ENCODE measurements at regions not wholly inside any gene's neighbourhood (a gene's known extent, or its start where the extent isn't known, plus 50 kb on each side); places are given as distances from the start of the nearest gene placed in this dataset.

- DNase-seq (ENCODE audit: low spot score): no peak
- in situ Hi-C loops (cut with MboI; ENCODE audit: low pct_unique_long_range_greater_than_20kb, low sequenced_read_pairs, unreplicated experiment): no loop called here
- TF ChIP-seq, protein P1, sequence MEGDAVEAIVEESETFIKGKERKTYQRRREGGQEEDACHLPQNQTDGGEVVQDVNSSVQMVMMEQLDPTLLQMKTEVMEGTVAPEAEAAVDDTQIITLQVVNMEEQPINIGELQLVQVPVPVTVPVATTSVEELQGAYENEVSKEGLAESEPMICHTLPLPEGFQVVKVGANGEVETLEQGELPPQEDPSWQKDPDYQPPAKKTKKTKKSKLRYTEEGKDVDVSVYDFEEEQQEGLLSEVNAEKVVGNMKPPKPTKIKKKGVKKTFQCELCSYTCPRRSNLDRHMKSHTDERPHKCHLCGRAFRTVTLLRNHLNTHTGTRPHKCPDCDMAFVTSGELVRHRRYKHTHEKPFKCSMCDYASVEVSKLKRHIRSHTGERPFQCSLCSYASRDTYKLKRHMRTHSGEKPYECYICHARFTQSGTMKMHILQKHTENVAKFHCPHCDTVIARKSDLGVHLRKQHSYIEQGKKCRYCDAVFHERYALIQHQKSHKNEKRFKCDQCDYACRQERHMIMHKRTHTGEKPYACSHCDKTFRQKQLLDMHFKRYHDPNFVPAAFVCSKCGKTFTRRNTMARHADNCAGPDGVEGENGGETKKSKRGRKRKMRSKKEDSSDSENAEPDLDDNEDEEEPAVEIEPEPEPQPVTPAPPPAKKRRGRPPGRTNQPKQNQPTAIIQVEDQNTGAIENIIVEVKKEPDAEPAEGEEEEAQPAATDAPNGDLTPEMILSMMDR (IDR thresholded peaks at IDR 0.05; ENCODE audit: extremely low read depth, insufficient read depth, missing control alignments): no peak
Measured at GRCh38 chr10:128675405-128675804, 549.2 kb upstream of the MKI67 start.

GRCh38 chr10:128680116-128680515, 553.9 kb upstream of the MKI67 start:
- DNase-seq (ENCODE audit: low spot score): no peak
- TF ChIP-seq, protein P1 (IDR thresholded peaks at IDR 0.05; ENCODE audit: extremely low read depth, insufficient read depth, missing control alignments): no peak
- in situ Hi-C loops (cut with MboI; ENCODE audit: low pct_unique_long_range_greater_than_20kb, low sequenced_read_pairs, unreplicated experiment): no loop called here

- in situ Hi-C loops (cut with MboI; ENCODE audit: low pct_unique_long_range_greater_than_20kb, low sequenced_read_pairs, unreplicated experiment): no loop called here
- TF ChIP-seq, protein P1 (IDR thresholded peaks at IDR 0.05; ENCODE audit: extremely low read depth, insufficient read depth, missing control alignments): no peak
- no peak for DNase-seq (ENCODE audit: low spot score)
Measured at GRCh38 chr10:128684215-128684614, 558.0 kb upstream of the MKI67 start.

DNA sequence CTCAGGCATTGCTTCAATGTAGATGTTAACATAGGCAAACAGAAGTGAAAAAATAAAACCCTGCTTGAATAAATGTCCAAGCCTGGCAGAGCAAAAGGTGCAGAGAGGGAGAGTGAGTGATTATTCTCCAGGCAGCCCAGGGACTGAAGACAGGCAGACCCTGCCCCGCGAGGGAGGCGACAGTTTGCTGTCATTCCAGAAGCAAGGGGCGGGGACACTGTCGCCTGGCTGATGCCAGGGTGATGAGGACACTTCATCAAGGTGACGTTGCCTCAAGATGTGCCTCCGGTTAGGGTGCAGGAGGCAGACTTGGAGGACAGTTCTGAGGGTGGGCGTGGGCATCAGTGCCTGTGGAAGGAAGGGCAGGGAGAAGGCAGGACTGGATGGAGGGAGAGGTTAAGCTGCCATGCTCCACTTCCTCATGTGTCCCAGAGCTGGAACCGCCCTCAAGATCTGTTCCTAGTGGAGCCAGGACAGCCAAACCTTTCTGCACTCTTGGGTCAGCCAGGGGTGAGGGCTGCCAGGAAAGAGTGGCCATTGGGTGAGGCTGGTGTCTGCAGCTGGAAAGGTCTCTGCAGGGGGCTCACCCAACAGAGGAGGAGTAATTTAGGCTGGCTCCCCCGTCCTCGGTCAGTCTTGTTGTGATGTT, 560.5 kb upstream of the MKI67 start:
- no peak for DNase-seq (ENCODE audit: low spot score)
- TF ChIP-seq, protein P1 (IDR thresholded peaks at IDR 0.05; ENCODE audit: extremely low read depth, insufficient read depth, missing control alignments): no peak
- in situ Hi-C loops (cut with MboI; ENCODE audit: low pct_unique_long_range_greater_than_20kb, low sequenced_read_pairs, unreplicated experiment): no loop called here

DNA sequence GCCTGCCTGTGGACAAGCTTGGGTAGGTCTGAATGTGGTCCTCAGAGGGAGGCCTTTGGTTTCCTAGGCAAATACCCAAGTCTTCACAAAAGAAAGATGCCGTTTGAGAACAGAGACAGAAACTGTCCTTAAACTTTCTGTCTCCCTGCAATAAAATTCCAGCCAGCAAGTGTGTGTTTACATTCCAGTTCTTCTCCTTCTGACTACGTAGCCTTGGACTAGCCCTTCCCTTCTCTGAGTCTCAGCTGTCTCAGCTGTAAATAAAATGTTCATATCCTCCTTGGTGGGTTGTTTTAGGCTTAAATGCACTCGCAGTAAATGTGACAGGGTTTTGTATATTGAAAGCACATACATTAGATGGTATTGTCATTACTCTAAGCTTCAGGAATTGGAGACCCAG, 561.2 kb upstream of the MKI67 start:
- TF ChIP-seq, protein P1 (IDR thresholded peaks at IDR 0.05; ENCODE audit: extremely low read depth, insufficient read depth, missing control alignments): no peak
- in situ Hi-C loops (cut with MboI; ENCODE audit: low pct_unique_long_range_greater_than_20kb, low sequenced_read_pairs, unreplicated experiment): no loop called here
- DNase-seq (ENCODE audit: low spot score): no peak

GRCh38 chr10:128687927-128688549, 561.8 kb upstream of the MKI67 start:
- TF ChIP-seq, protein P1 (IDR thresholded peaks at IDR 0.05; ENCODE audit: extremely low read depth, insufficient read depth, missing control alignments): no peak
- no peak for DNase-seq (ENCODE audit: low spot score)
- in situ Hi-C loops (cut with MboI; ENCODE audit: low pct_unique_long_range_greater_than_20kb, low sequenced_read_pairs, unreplicated experiment): no loop called here
